SU-DHL-6 (cell line): ENCODE measurements at regions not wholly inside any gene's neighbourhood (a gene's known extent, or its start where the extent isn't known, plus 50 kb on each side); places are given as distances from the start of the nearest gene placed in this dataset.

Experiments used
- EZH2phosphoT487 ChIP-seq: fragments of 200-600 bp; sonication (generic), shearing (Covaris generic); conservative IDR thresholded peaks from 2 replicates; pipeline ENCODE4 v1.6.1; 2018; ENCODE audit warnings: mild to moderate bottlenecking, antibody characterized with exemption, low read length, moderate library complexity, mixed read lengths
- TF ChIP-seq, protein P1 (sequence below): fragments of 200-600 bp; sonication (generic); IDR thresholded peaks from one replicate; pipeline ENCODE4 v1.5.1; 2017; ENCODE audit warnings: antibody characterized with exemption, mild to moderate bottlenecking, low read length, moderate library complexity; ENCODE audit not compliant: insufficient read depth, poor library complexity, severe bottlenecking

DNA sequence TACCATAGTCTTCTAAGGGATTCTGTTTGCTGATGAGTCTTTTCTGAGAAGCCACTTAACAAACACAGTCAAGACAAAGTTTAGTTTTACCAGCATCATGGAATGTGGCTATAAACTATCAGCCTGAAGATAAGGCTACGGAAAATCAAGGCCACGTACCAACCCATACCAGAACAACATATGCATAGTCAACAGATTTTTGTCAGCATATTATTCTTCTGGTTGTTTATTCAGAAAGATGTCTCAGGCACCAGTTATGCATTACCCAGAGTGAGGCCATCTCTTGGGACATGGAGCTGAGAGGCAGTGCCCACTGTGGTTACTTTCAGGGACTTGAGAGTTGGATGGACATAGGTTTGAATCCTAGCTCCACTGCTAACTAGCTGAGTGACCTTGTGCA, 60.4 kb downstream of the SOX2 start:
- TF ChIP-seq, protein P1, sequence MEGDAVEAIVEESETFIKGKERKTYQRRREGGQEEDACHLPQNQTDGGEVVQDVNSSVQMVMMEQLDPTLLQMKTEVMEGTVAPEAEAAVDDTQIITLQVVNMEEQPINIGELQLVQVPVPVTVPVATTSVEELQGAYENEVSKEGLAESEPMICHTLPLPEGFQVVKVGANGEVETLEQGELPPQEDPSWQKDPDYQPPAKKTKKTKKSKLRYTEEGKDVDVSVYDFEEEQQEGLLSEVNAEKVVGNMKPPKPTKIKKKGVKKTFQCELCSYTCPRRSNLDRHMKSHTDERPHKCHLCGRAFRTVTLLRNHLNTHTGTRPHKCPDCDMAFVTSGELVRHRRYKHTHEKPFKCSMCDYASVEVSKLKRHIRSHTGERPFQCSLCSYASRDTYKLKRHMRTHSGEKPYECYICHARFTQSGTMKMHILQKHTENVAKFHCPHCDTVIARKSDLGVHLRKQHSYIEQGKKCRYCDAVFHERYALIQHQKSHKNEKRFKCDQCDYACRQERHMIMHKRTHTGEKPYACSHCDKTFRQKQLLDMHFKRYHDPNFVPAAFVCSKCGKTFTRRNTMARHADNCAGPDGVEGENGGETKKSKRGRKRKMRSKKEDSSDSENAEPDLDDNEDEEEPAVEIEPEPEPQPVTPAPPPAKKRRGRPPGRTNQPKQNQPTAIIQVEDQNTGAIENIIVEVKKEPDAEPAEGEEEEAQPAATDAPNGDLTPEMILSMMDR = no peak
- no peak for TF ChIP-seq EZH2phosphoT487
